Esophagus squamous epithelium (tissue), 5 donors: ENCODE measurements at regions not wholly inside any gene's neighbourhood (a gene's known extent, or its start where the extent isn't known, plus 50 kb on each side); places are given as distances from the start of the nearest gene placed in this dataset.

Source experiments
- DNase-seq: peaks from one replicate; lab custom pipeline; 2025; lab: John Stamatoyannopoulos, UW
- H3K27ac ChIP-seq, 4 donors: fragments of 200-600 bp; sonication (generic); one replicate each; pipeline ENCODE4 v1.5.1; 2016 to 2019; ENCODE audit warnings: mild to moderate bottlenecking in 1 of 4
- H3K27me3 ChIP-seq, 4 donors: fragments of 200-600 bp; sonication (generic); 1 replicate in 3 of 4; 2 replicates in 1 of 4; pipeline versions ENCODE4 v1.5.1 to v1.6.0; 2017 to 2021; ENCODE audit warnings: antibody characterized with exemption in 1 of 4
- H3K36me3 ChIP-seq, 3 donors: fragments of 200-600 bp; sonication (generic); one replicate each; pipeline ENCODE4 v1.5.1; 2016 to 2019
- H3K4me1 ChIP-seq, 3 donors: fragments of 200-600 bp; sonication (generic); one replicate each; pipeline ENCODE4 v1.5.1; 2017 to 2019
- H3K4me3 ChIP-seq, 4 donors: fragments of 200-600 bp; sonication (generic); 1 replicate in 3 of 4; 2 replicates in 1 of 4; pipeline ENCODE4 v1.5.1; 2016 to 2019; ENCODE audit warnings: mild to moderate bottlenecking in 2 of 4, moderate library complexity in 1 of 4
- H3K9me3 ChIP-seq, 3 donors: fragments of 200-600 bp; sonication (generic); one replicate each; pipeline ENCODE4 v1.5.1; 2016 to 2019
- POLR2A ChIP-seq, 4 donors: fragments of 450-650 bp; IDR thresholded peaks; one replicate each; pipeline ENCODE4 v1.6.1; 2017; ENCODE audit warnings: antibody characterized with exemption in 4 of 4, mild to moderate bottlenecking in 4 of 4, moderate library complexity in 3 of 4
- WGBS, 2 donors: methylation state at CpG; one replicate each; pipeline ENCODE4 v1.1.5; 2018; 5-methylcytosine and 5-hydroxymethylcytosine counted together
- intact Hi-C: fragments of 100-400 bp; cut with DNase I; formaldehyde crosslinking; loops from one replicate; pipeline ENCODE4 v1.15.0; 2022
- TF ChIP-seq, protein P1 (sequence below), 6 experiments: fragments of 450-650 bp in 4 of 6; fragments of 200-600 bp in 2 of 6; sonication (generic) in 2 of 6; IDR thresholded peaks; one replicate each; pipeline ENCODE4 v1.5.1; 2016 to 2019; ENCODE audit warnings: antibody characterized with exemption in 6 of 6, mild to moderate bottlenecking in 4 of 6, moderate library complexity in 4 of 6
- donor health status: DM: yes; HTN: yes; CAD: no.

DNA sequence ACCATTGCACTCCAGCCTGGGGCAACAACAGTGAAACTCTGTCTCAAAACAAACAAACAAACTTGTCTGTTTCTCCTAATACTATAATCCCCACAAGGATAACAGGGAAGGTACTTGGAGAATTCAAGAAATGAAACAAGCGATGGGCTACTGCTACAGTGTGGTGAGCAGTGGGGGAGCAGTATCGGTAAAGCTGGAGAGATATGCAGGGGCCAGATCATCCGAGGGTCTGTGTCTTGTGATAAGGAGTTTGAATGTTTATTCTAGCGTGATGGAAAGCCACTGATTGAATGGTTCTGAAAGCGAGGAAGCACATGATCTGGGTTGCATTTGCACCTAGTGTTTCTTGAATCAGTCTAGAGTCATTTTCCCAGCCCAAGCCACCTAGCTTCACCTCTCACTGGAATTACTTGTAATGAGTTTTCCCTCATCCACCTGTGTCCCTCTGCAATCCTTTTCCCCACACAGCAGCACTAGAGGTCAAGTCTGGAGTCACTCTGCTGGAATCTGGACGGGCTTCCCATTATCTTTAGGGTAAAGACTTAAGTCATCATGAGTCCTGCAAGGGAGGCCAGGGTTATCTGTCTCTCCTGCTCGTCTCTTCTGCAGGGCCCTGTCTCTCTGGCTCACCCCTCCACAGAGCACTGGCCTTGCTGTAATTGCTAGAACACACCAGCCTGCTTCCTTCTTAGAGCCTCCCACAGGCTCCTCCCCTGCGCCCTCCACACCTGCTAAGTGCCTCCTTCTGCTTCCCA, 162.3 kb downstream of the KLF5 start:
- intact Hi-C loops = no loop called here
- Histone ChIP-seq H3K4me3 (no peak overlapping the region), H3K27ac (no peak overlapping the region), H3K27me3 (no peaks in the 10 kb centered on the region), H3K9me3 (no peaks in the 10 kb centered on the region), H3K36me3 (no peaks in the 10 kb centered on the region), H3K4me1 (peaks cover 0 to 11% (median 0%) of the 10 kb centered on the region in 3 donors)
- DNase-seq = no peak
- 63 to 67% methylated on average over 8 of the region's 8 CpGs for WGBS, 2 donors
- TF ChIP-seq, protein P1, sequence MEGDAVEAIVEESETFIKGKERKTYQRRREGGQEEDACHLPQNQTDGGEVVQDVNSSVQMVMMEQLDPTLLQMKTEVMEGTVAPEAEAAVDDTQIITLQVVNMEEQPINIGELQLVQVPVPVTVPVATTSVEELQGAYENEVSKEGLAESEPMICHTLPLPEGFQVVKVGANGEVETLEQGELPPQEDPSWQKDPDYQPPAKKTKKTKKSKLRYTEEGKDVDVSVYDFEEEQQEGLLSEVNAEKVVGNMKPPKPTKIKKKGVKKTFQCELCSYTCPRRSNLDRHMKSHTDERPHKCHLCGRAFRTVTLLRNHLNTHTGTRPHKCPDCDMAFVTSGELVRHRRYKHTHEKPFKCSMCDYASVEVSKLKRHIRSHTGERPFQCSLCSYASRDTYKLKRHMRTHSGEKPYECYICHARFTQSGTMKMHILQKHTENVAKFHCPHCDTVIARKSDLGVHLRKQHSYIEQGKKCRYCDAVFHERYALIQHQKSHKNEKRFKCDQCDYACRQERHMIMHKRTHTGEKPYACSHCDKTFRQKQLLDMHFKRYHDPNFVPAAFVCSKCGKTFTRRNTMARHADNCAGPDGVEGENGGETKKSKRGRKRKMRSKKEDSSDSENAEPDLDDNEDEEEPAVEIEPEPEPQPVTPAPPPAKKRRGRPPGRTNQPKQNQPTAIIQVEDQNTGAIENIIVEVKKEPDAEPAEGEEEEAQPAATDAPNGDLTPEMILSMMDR (IDR thresholded peaks at IDR 0.05) = no peak
- no peak for TF ChIP-seq POLR2A (IDR thresholded peaks at IDR 0.05)

DNA sequence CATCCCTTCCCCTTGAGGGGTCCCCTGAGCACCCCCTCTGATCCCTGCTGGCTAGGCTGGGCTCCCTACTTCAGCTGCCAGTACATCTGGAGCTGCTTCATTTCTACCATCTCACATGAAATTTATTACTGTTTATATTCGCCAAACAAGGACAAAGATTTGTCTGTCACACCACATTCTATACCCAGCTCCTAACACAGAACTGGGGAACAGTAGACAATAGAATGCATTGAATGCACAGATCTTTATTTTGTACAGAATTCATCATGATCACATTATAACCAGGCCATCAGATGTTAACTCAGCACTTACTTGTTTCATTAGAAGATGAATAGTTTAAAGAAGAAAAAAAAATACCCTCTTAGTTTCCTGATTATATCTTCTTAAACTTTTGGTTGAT, 159.4 kb downstream of the KLF5 start:
- H3K27ac ChIP-seq = no peak overlapping the region
- WGBS, 2 donors = 67 to 82% methylated on average over 1 of the region's 1 CpG
- no peaks in the 10 kb centered on the region for H3K27me3 ChIP-seq
- no peaks in the 10 kb centered on the region for H3K36me3 ChIP-seq
- H3K4me1 ChIP-seq = peaks cover 0 to 4% (median 0%) of the 10 kb centered on the region in 3 donors
- TF ChIP-seq, protein P1 (IDR thresholded peaks at IDR 0.05) = no peak
- TF ChIP-seq POLR2A (IDR thresholded peaks at IDR 0.05) = no peak
- no peak overlapping the region for H3K4me3 ChIP-seq
- H3K9me3 ChIP-seq = no peaks in the 10 kb centered on the region
- intact Hi-C loops = no loop called here
- DNase-seq = no peak

DNA sequence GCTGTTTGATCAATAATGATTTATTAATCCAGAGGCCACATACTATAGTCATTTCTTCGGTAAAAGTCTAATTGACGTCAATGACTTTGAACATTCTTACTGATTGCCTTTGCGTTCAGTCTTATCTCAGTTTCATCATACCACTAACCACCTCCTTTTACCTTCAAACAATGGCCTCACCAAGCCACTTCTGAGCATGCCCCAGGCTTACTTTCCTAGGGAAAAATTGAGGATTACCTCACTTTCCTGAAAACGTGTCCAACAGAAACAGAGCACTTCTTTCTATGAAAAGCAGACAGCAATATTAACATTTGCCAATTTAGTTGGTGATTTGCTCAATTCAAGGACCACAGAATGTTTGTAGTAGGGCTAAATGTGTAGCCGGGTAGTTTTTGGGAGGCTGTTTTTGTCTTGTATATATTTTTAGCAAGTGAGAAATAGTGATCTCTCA, 157.6 kb downstream of the KLF5 start:
- intact Hi-C loops = no loop called here
- TF ChIP-seq, protein P1 (IDR thresholded peaks at IDR 0.05) = no peak
- no peak for TF ChIP-seq POLR2A (IDR thresholded peaks at IDR 0.05)
- Histone ChIP-seq H3K27ac (no peak overlapping the region), H3K4me3 (no peak overlapping the region), H3K36me3 (no peaks in the 10 kb centered on the region), H3K4me1 (no peaks in the 10 kb centered on the region), H3K27me3 (no peaks in the 10 kb centered on the region), H3K9me3 (no peaks in the 10 kb centered on the region)
- WGBS, 2 donors = 74 to 78% methylated on average over 5 of the region's 5 CpGs
- no peak for DNase-seq

DNA sequence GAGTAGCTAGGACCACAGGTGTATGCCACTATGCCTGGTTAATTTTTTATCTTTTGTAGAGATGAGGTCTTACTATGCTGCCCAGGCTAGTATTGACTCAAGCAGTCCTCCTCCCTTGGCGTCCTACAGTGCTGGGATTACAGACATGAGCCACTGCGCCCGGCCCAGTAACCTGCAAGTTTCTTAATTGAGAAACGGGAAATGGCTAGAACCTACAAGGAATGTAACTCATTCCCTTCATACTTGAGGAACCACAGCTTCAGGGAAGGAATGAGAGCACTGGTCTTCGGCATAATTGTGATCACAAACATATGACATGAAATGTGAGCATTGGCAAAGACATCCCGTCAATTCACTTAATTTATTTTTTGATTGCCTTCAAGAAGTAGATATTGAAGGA, 157.0 kb downstream of the KLF5 start:
- Histone ChIP-seq H3K27me3 (no peaks in the 10 kb centered on the region), H3K36me3 (no peaks in the 10 kb centered on the region), H3K27ac (no peak overlapping the region), H3K4me1 (no peaks in the 10 kb centered on the region), H3K4me3 (no peak overlapping the region), H3K9me3 (no peaks in the 10 kb centered on the region)
- intact Hi-C loops = no loop called here
- TF ChIP-seq, protein P1 (IDR thresholded peaks at IDR 0.05) = no peak
- no peak for TF ChIP-seq POLR2A (IDR thresholded peaks at IDR 0.05)
- no peak for DNase-seq
- WGBS, 2 donors = 76 to 95% methylated on average over 5 to 6 of the region's 6 CpGs

DNA sequence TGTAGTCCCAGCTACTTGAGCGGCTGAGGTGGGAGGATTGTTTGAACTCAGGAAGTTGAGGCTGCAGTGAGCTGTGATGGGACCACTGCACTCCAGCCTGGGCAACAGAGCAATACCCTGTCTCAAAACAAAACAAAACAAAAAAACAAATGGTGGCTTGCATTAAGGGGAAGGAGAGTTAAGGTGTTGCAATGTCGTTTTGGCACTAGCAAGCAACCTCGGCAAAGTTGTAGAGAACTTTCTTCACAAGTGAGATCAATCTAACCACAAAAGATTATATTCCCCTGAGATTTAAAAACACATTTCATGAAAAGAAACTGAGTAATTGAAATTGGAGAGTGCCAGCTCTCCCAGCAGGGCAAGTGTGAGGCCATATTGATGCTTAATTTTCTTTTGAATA, 153.7 kb downstream of the KLF5 start:
- Histone ChIP-seq H3K27ac (no peak overlapping the region), H3K4me1 (no peaks in the 10 kb centered on the region), H3K36me3 (no peaks in the 10 kb centered on the region), H3K27me3 (no peaks in the 10 kb centered on the region), H3K4me3 (no peak overlapping the region), H3K9me3 (no peaks in the 10 kb centered on the region)
- TF ChIP-seq, protein P1 (IDR thresholded peaks at IDR 0.05) = no peak
- no peak for TF ChIP-seq POLR2A (IDR thresholded peaks at IDR 0.05)
- no peak for DNase-seq
- 75 to 83% methylated on average over 3 of the region's 3 CpGs for WGBS, 2 donors
- intact Hi-C loops = no loop called here
